GM23338 (cell line): ENCODE measurements at regions not wholly inside any gene's neighbourhood (a gene's known extent, or its start where the extent isn't known, plus 50 kb on each side); places are given as distances from the start of the nearest gene placed in this dataset.

Source experiments
- ATAC-seq: fragments of 200-7000 bp; cut with Tn5 transposase; 3 replicates; pipeline ENCODE4 v1.9.1; 2020
- DNase-seq: peaks from one replicate; pipeline ENCODE4 v3.0.0-alpha.2; 2015; ENCODE audit warnings: low spot score
- H2AFZ ChIP-seq: fragments of 200-600 bp; sonication (generic); 2 replicates; pipeline ENCODE4 v1.8.0; 2016; ENCODE audit warnings: antibody characterized with exemption, mild to moderate bottlenecking, moderate library complexity
- H3F3A ChIP-seq: fragments of 200-600 bp; sonication (generic); replicated peaks from 2 replicates; pipeline ENCODE4 v1.8.0; 2017; ENCODE audit warnings: antibody characterized with exemption, mixed run types, low read depth
- H3K27ac ChIP-seq: fragments of 200-600 bp; sonication (generic); 2 replicates; pipeline ENCODE4 v1.6.1; 2016; ENCODE audit warnings: low read depth
- H3K27me3 ChIP-seq: fragments of 200-600 bp; sonication (generic); 2 replicates; pipeline ENCODE4 v1.8.0; 2016; ENCODE audit warnings: mild to moderate bottlenecking, mixed run types, moderate library complexity; ENCODE audit not compliant: insufficient read depth
- H3K36me3 ChIP-seq: fragments of 200-600 bp; sonication (generic); 2 replicates; pipeline ENCODE4 v1.8.0; 2016; ENCODE audit warnings: mild to moderate bottlenecking; ENCODE audit not compliant: insufficient read depth
- H3K4me1 ChIP-seq: fragments of 200-600 bp; sonication (generic); 2 replicates; pipeline ENCODE4 v1.8.0; 2016; ENCODE audit warnings: mild to moderate bottlenecking, moderate library complexity; ENCODE audit not compliant: insufficient read depth
- H3K4me2 ChIP-seq: fragments of 200-600 bp; sonication (generic); 2 replicates; pipeline ENCODE4 v1.7.1; 2017; ENCODE audit warnings: mixed run types
- H3K4me3 ChIP-seq: fragments of 200-600 bp; sonication (generic); 2 replicates; pipeline ENCODE4 v1.6.1; 2016; ENCODE audit warnings: mixed run types
- H3K79me2 ChIP-seq: fragments of 200-600 bp; sonication (generic); replicated peaks from 2 replicates; pipeline ENCODE4 v1.8.0; 2017; ENCODE audit warnings: mild to moderate bottlenecking; ENCODE audit not compliant: insufficient read depth
- H3K9me2 ChIP-seq: fragments of 200-600 bp; sonication (generic); 2 replicates; pipeline ENCODE4 v1.8.0; 2017; ENCODE audit not compliant: insufficient read depth
- H4K20me1 ChIP-seq: fragments of 200-600 bp; sonication (generic); replicated peaks from 2 replicates; pipeline ENCODE4 v1.8.0; 2017; ENCODE audit warnings: mild to moderate bottlenecking; ENCODE audit not compliant: insufficient read depth
- H3K27ac Mint-ChIP-seq: 2 replicates; pipeline ENCODE4 v1.8.0; 2020; ENCODE audit warnings: inconsistent platforms, mild to moderate bottlenecking, moderate library complexity, mixed read lengths
- H3K27me3 Mint-ChIP-seq: 3 replicates; pipeline ENCODE4 v1.8.0; 2022; ENCODE audit warnings: low read depth, mild to moderate bottlenecking, moderate library complexity, mixed read lengths, inconsistent platforms; ENCODE audit not compliant: insufficient read depth, poor library complexity
- H3K36me3 Mint-ChIP-seq: 3 replicates; pipeline ENCODE4 v1.8.0; 2021; ENCODE audit warnings: low read depth, mild to moderate bottlenecking, inconsistent platforms, moderate library complexity, mixed read lengths
- H3K4me1 Mint-ChIP-seq: 3 replicates; pipeline ENCODE4 v1.8.0; 2020; ENCODE audit warnings: mild to moderate bottlenecking, inconsistent platforms, mixed read lengths
- H3K4me3 Mint-ChIP-seq: 3 replicates; pipeline ENCODE4 v1.8.0; 2021; ENCODE audit warnings: moderate library complexity, mild to moderate bottlenecking, inconsistent platforms, mixed read lengths
- H3K9me3 Mint-ChIP-seq: 3 replicates; pipeline ENCODE4 v1.8.0; 2020; ENCODE audit warnings: moderate library complexity, mild to moderate bottlenecking, inconsistent platforms, mixed read lengths
- CREB1 ChIP-seq: fragments of 250-450 bp; sonication (Bioruptor Pico); IDR thresholded peaks from 2 replicates; pipeline ENCODE4 v1.5.0; 2020; ENCODE audit warnings: low read depth, mild to moderate bottlenecking, moderate library complexity
- CTCF ChIP-seq, 2 experiments: fragments of 200-600 bp in 1 of 2; sonication (generic) in 1 of 2; conservative IDR thresholded peaks; 2 replicates each; pipeline versions ENCODE4 v1.5.1 to v1.6.1; 2016 to 2017; ENCODE audit warnings: antibody characterized with exemption in 2 of 2, low read depth in 2 of 2, mild to moderate bottlenecking in 2 of 2, moderate library complexity in 1 of 2
- ETS1 ChIP-seq: IDR thresholded peaks from 2 replicates; pipeline ENCODE4 v1.6.1; 2016; ENCODE audit warnings: antibody characterized with exemption
- EZH2 ChIP-seq: fragments of 200-600 bp; sonication (generic); IDR thresholded peaks from one replicate; pipeline ENCODE4 v1.8.0; 2017; ENCODE audit warnings: antibody characterized with exemption, mild to moderate bottlenecking, low read depth; ENCODE audit not compliant: unreplicated experiment
- JUNB ChIP-seq: IDR thresholded peaks from one replicate; pipeline ENCODE4 v1.6.1; 2016; ENCODE audit warnings: antibody characterized with exemption; ENCODE audit not compliant: unreplicated experiment
- POLR2AphosphoS5 ChIP-seq: IDR thresholded peaks from 2 replicates; pipeline ENCODE4 v1.6.1; 2016; ENCODE audit warnings: antibody characterized with exemption, low read depth
- STAT1 ChIP-seq: IDR thresholded peaks from one replicate; pipeline ENCODE4 v1.6.1; 2016; ENCODE audit warnings: antibody characterized with exemption; ENCODE audit not compliant: unreplicated experiment
- ZNF114 ChIP-seq: fragments of 250-450 bp; sonication (Bioruptor Pico); IDR thresholded peaks from 2 replicates; pipeline ENCODE4 v1.5.0; 2020; ENCODE audit warnings: mild to moderate bottlenecking, moderate library complexity
- ZNF331 ChIP-seq: fragments of 250-450 bp; sonication (Bioruptor Pico); IDR thresholded peaks from 2 replicates; pipeline ENCODE4 v1.5.0; 2020; ENCODE audit warnings: low read depth, mild to moderate bottlenecking, moderate library complexity

GRCh38 chr6:41418741-41419140, 83.3 kb downstream of the NCR2 start:
- Histone ChIP-seq H3K79me2 (no peaks in the 10 kb centered on the region), H3K4me1 (peaks cover 11% of the 10 kb centered on the region; the same call in 1 of the 2 replicates), H3K27ac (no peak overlapping the region), H3F3A (0 out of 2 replicates have a peak, but pooled peaks cover 5% of the 10 kb centered on the region), H3K9me2 (no peaks in the 10 kb centered on the region), H2AFZ (no peak overlapping the region), H4K20me1 (no peaks in the 10 kb centered on the region; the same call in 1 of the 2 replicates), H3K4me3 (no peak overlapping the region), H3K27me3 (peaks cover 100% of the 10 kb centered on the region), H3K4me2 (no peak overlapping the region), H3K36me3 (no peaks in the 10 kb centered on the region; the same call in 1 of the 2 replicates)
- H3K27me3 Mint-ChIP-seq, result peaks cover 66% of the 10 kb centered on the region
- no peak for TF ChIP-seq ZNF114
- no peak for TF ChIP-seq JUNB
- TF ChIP-seq CTCF (conservative IDR thresholded peaks at IDR 0.05; ENCODE audit: low read depth in 2 of 2), result no peak
- no peaks in the 10 kb centered on the region; the same call in 2 of the 3 replicates for H3K36me3 Mint-ChIP-seq
- no peaks in the 10 kb centered on the region for H3K9me3 Mint-ChIP-seq
- no peak overlapping the region for H3K4me3 Mint-ChIP-seq
- ATAC-seq, result no peak
- H3K4me1 Mint-ChIP-seq, result peaks cover 13% of the 10 kb centered on the region; the same call in 2 of the 3 replicates
- H3K27ac Mint-ChIP-seq, result no peak overlapping the region
- DNase-seq, result no peak

GRCh38 chr6:41419385-41419784, 84.0 kb downstream of the NCR2 start:
- peaks cover 59% of the 10 kb centered on the region for H3K27me3 Mint-ChIP-seq

More at GRCh38 chr6:41419385-41419784, 84.0 kb downstream of the NCR2 start:
- Histone ChIP-seq H3K79me2 (no peaks in the 10 kb centered on the region), H3F3A (0 out of 2 replicates have a peak, but pooled peaks cover 4% of the 10 kb centered on the region), H3K4me1 (peaks cover 7% of the 10 kb centered on the region; the same call in 1 of the 2 replicates), H3K4me2 (no peak overlapping the region), H2AFZ (no peak overlapping the region), H4K20me1 (no peaks in the 10 kb centered on the region; the same call in 1 of the 2 replicates), H3K27me3 (peaks cover 100% of the 10 kb centered on the region), H3K9me2 (no peaks in the 10 kb centered on the region), H3K27ac (no peak overlapping the region), H3K36me3 (no peaks in the 10 kb centered on the region; the same call in 1 of the 2 replicates), H3K4me3 (no peak overlapping the region)
- Mint-ChIP-seq H3K4me3 (no peak overlapping the region), H3K27ac (no peak overlapping the region), H3K36me3 (no peaks in the 10 kb centered on the region; the same call in 2 of the 3 replicates), H3K9me3 (no peaks in the 10 kb centered on the region), H3K4me1 (peaks cover 8% of the 10 kb centered on the region; the same call in 2 of the 3 replicates)
- ATAC-seq, result no peak
- DNase-seq, result no peak
- no peak for TF ChIP-seq CREB1
- TF ChIP-seq STAT1, result no peak
- no peak for TF ChIP-seq ZNF114
- no peak for TF ChIP-seq EZH2
- TF ChIP-seq ETS1, result no peak
- TF ChIP-seq ZNF331 (CRISPR knock-in tag), result peak; percentile 84
- TF ChIP-seq CTCF (conservative IDR thresholded peaks at IDR 0.05; ENCODE audit: low read depth in 2 of 2), result no peak
- no peak for TF ChIP-seq POLR2AphosphoS5
